NCI-H82 treated with DMSO at 0.1 percent for 48 hours (cell line): ENCODE measurements at regions not wholly inside any gene's neighbourhood (a gene's known extent, or its start where the extent isn't known, plus 50 kb on each side); places are given as distances from the start of the nearest gene placed in this dataset.

Source experiments
- DNase-seq: peaks from one replicate; lab custom pipeline; 2025; ENCODE audit not compliant: unreplicated experiment; lab: John Stamatoyannopoulos, UW

GRCh38 chr2:156383798-156384197 is 51.3 kb upstream of the NR4A2 start:
- DNase-seq: peak; percentile 30

GRCh38 chr2:156385242-156385641 is 50.9 kb upstream of the GPD2 start:
- DNase-seq: no peak
